NCI-H510A (cell line): ENCODE measurements at regions not wholly inside any gene's neighbourhood (a gene's known extent, or its start where the extent isn't known, plus 50 kb on each side); places are given as distances from the start of the nearest gene placed in this dataset.

Experiments used
- DNase-seq: peaks from one replicate; lab custom pipeline; 2025; lab: John Stamatoyannopoulos, UW

DNA sequence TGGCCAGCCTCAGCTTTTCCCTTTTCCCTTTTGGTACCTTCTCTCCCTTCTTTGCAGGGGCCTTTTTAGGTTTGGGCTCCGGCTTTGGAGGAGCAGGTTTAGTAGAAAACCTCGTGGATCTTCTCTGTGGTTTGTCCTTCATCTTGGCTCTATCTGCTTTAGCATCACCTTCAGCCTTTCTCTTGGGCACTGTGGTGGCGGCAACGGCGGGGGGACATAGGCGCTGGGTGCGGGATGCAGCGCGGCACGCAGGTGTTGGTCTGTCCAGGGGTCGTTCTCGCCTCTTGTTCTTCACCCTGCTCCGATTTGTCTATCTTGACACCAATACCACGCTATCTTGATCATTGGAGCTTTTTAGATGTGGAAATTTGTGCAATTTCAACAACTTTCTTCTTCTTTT, 64.5 kb upstream of the SMAD3 start:
- no peak for DNase-seq

DNA sequence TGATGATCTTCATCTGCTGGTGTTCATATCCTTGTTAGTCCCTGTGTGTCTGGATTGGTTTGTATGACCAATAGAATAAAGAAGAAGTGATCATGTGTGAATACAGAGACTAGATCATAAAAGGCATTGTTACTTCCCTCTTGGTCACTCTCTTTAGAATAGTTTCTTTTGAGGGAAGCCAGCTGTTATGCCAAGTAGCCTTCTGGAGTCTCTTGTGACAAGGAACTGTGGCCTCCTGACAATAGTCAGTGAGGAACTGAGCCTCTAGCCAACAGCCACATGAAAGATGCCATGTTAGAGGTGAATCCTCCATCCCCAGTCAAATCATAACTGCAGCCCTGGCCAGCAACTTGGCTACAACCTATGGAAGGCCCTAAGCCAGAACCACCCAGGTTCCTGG, 63.0 kb upstream of the SMAD3 start:
- no peak for DNase-seq

DNA sequence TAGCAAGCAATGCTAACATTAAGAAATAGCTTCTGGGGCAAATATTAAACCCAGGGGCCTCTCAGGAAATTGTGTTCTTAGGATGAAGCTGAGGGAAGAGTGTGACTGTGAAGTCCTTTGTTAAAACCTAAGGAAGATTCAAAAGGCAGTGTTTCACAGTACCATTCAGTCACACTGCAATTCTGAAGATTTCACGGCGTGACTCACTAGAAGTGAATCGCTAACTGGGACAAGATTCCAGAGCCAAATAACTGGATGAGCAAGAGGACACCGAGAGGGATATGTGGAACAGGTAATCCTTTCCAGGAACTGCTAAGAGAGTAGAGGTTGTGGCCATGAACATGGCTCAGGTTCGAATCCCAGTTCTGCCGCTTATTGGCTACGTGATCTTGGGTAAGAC, 61.8 kb upstream of the SMAD3 start:
- DNase-seq: no peak

DNA sequence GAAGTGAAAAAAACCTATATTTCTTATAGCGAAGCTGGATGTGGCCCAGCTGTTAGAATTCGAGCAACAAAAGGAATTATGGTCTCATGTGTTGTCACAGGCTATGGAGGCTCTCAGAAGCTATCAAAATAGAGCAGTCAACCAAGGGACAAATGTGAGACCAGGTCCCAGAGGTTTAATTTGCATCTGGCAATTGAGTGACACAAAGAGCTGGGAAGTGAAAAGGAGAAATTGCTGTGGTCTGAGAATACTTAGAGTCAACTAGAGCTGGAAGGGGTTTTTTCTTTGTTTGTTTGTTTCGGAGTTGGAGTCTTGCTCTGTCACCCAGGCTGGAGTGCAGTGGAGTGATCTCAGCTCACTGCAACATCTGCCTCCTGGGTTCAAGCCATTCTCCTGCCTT, 61.3 kb upstream of the SMAD3 start:
- no peak for DNase-seq

DNA sequence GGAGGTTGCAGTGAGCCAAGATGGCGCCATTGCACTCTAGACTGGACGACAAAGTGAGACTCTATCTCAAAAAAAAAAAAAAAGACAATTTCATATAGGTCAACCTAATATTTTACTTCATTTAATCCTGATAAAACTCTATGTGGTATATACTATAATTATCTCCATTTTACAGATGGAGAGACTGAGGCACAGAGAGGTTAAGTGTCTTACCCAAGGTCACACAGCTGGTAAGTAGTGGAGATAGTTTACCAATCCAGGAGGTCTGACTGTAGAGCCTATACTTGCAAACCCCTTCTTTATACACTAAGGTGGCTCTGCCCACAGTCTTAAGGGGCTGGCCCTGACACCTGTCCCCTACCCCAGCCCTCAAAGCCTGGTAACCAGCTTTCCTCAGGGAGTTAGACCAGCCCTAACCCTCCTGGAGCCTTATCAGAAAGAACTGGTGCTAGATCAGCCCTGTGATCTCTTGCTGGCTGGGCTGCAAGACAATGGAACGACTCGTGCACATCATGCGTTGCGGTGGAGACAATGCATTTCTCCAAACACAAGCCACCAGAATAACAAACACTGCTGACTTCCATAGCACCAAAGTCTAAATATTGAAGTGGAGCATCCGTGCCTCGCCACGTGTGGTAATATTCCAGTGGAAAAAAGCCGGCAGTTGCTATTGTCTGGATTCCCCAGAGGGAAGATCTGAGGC, 60.0 kb upstream of the SMAD3 start:
- no peak for DNase-seq

DNA sequence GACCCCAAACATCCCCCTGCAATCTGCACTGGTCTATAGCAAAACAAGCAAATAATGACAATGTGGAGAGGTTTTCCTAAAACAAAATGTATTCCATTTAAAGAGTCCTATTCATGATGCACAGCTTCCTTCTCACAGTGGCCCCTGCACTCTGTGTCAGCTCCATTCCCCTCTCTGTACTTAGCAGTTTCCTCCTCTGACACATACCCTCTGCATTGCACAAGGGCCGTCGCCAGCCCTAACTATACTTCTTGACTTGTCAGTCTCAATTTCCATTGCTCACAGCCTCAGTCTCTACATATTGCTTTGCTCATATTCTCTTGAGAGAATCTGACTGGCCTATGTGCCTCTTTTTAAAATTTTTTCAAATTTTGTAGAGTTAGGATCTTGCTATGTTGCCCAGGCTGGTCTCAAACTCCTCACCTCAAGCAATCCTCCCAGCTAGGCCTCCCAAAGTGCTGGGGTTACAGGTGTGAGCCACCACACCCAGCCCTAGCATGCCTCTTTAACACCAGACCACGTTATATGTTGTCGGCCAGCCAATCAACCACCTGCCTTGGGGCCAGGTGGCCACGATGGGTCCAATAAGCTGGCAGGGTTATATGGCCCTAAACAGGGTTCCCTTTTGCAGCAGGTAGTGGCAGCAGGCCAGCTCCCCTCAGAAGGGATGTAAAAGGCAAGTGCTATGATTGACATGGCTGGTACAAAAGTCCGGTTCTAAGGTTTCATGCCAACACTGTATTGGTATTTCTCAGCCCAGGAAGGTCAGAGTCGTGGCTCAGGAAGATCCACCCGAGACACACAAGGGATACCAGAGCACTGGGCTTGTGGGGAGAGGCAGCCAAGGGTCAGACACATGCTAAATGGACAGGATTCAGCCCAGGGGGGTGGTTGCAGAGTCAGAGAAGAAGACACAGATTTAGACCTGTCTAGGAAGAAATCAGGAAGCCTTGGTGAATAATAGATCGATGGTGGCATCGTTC, 59.0 kb upstream of the SMAD3 start:
- no peak for DNase-seq

DNA sequence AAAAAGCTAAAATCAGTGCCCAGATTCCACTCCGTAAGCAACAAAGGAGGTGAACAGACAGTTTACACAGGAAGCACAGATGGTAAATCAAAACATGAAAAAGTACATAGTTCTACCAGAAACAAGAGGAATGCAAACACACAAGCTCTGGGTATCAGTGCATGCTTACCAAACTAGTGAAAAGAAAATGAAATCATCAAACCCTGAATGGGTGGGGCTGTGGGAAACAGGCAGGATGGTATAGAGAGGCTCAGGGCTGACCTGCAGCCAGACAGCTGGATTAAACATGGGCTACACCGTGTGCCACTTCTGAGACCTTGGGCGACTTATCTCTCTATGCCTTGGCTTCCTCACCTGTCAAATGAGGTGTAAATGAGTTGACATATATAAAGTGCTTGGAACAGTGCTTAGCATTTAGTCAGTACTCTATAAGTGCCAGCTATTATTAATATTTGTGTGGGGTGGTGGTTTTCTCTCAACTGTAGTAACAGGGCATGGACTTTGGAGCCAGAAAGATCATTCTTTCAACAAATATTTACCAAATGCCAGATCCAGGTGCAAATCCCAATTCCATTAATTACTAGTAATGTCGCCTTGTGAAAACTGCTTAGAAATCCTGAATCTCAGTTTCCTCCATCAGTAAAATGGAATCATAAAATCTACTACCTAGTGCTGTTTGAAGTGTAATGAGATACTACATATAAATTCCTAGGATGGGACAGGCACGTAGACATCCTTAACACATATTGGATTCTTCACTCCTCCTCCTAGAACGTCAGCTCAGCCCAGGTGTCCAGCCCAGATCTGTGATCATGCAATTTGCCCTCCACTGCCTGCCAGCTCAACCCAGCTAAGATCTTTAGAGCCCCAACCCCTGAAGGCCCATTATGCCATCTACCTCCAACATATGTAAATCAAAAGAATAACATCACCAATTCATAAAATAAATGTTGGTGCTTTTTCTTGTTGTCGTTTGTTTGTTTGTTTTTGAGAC, 55.5 kb upstream of the SMAD3 start:
- no peak for DNase-seq

DNA sequence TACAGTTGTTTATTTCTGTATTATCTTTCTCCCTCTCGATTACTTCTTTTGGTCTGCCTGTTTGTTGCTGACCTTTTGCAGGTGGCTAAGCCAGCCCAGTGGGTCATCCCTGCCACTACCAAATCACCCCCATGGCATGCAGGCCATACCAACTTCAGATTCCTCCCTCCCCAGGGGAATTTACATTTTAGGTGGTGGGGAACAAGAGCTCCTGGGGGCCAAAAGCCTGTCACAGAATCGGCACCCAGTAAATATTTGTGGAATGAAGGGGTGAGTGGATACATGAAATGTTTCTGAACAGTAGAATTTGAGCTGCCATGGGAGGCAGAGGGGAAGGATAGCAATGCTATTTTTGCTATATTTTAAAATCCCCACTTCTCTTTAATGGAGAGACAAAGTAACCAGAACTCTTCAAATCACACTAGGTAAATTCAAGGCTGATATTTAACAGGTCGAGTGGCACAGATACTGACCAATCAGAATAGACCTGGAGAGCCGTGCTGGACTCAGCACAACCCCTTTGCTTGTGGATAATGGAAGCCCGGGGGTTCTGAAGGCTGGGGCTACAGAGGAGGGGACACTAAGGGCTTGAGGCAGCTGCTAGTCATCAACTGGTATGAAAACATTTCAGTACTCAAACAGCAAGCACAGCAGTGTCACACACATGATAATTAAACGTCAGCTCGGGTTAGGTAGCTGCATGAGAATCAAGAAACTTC, 54.3 kb upstream of the SMAD3 start:
- peak; percentile 17 for DNase-seq

DNA sequence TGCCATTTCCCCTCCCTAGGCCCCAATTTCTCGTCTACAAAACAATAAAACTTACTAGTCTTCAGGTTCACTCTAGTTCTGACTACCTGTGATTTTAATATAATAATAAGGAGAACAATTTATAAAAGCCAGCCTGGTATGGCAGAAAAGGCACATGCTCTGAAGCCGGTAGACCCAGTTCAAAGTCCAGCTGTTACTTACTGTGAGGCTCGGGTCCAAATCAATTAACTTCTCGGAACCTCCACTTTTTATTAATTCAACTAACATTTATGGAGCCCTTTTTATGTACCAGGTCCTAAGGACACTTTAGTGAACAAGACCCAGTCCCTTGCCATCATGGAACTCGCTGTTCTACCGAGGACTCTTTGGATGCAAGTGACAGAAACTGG, 53.8 kb upstream of the SMAD3 start:
- DNase-seq: no peak

DNA sequence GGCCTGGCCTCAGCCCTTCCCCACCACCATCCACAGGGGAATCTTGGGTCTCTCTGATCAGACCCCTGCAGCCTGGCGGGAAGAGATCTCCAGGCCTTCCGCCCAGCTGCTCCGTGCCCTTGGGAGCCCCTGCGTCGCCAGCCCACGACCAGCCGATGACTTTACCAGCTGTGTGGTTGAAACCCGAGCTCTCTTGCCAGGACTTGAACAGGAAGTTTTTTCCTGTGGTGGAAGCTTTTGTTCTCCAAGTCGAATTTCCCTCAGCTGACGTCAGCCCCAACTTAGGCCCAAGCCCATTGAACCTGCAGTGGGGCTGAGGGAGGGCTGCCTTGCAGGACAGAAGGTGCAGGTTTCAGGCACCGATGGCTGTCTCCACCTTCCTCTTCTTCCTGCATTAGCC, 51.7 kb upstream of the SMAD3 start:
- peak; percentile 57 for DNase-seq
